Left ventricle myocardium inferior (tissue), 1 donor: ENCODE measurements at regions not wholly inside any gene's neighbourhood (a gene's known extent, or its start where the extent isn't known, plus 50 kb on each side); places are given as distances from the start of the nearest gene placed in this dataset.

Experiments used
- DNase-seq: peaks from one replicate; pipeline ENCODE4 v3.0.0-alpha.2; 2020
- H3K27ac ChIP-seq: fragments of 200-600 bp; replicated peaks from 2 replicates; pipeline ENCODE4 v1.8.0; 2021
- H3K27me3 ChIP-seq: fragments of 200-600 bp; 2 replicates; pipeline ENCODE4 v1.8.0; 2021; ENCODE audit warnings: low read depth
- H3K36me3 ChIP-seq: fragments of 200-600 bp; 2 replicates; pipeline ENCODE4 v1.8.0; 2021
- H3K4me1 ChIP-seq: fragments of 200-600 bp; 2 replicates; pipeline ENCODE4 v1.8.0; 2021
- H3K4me3 ChIP-seq: fragments of 200-600 bp; 2 replicates; pipeline ENCODE4 v1.8.0; 2021; ENCODE audit warnings: mild to moderate bottlenecking, moderate library complexity
- H3K9me3 ChIP-seq: fragments of 200-600 bp; replicated peaks from 2 replicates; pipeline ENCODE4 v1.8.0; 2021
- intact Hi-C: fragments of 100-400 bp; cut with micrococcal nuclease; formaldehyde crosslinking; loops from one replicate; pipeline ENCODE4 v1.11.0; 2022
- TF ChIP-seq, protein P1 (sequence below): fragments of 200-600 bp; IDR thresholded peaks from 2 replicates; pipeline ENCODE4 v1.8.0; 2021; ENCODE audit warnings: antibody characterized with exemption, mild to moderate bottlenecking, borderline replicate concordance
- donor health status: DM: no; HTN: yes; CAD: no; lungs with severe emphysema.

DNA sequence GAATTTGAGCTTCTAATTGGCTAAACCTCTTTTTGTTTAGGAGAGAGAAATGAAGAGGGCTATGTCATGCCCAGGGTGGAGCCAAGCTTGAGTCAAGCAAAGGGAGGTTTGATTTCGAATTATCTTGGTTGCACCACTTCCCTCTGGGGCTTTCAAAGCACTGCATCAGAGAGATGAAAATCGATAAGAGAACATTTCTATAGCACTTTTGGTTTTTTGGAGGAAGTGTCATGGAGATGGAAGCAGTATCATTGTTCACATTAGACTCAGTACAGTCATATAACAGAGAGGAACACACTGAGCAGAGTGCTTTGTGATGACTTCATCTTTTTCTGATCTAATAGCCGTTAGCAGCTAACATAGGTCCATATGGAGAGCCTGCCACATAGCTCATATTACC lies 120.3 kb upstream of the UXS1 start:
- TF ChIP-seq, protein P1, sequence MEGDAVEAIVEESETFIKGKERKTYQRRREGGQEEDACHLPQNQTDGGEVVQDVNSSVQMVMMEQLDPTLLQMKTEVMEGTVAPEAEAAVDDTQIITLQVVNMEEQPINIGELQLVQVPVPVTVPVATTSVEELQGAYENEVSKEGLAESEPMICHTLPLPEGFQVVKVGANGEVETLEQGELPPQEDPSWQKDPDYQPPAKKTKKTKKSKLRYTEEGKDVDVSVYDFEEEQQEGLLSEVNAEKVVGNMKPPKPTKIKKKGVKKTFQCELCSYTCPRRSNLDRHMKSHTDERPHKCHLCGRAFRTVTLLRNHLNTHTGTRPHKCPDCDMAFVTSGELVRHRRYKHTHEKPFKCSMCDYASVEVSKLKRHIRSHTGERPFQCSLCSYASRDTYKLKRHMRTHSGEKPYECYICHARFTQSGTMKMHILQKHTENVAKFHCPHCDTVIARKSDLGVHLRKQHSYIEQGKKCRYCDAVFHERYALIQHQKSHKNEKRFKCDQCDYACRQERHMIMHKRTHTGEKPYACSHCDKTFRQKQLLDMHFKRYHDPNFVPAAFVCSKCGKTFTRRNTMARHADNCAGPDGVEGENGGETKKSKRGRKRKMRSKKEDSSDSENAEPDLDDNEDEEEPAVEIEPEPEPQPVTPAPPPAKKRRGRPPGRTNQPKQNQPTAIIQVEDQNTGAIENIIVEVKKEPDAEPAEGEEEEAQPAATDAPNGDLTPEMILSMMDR, result no peak
- H3K9me3 ChIP-seq, result no peaks in the 10 kb centered on the region
- H3K27me3 ChIP-seq, result no peaks in the 10 kb centered on the region
- H3K4me3 ChIP-seq, result no peak overlapping the region
- no peaks in the 10 kb centered on the region for H3K36me3 ChIP-seq
- DNase-seq, result no peak
- no peak overlapping the region for H3K27ac ChIP-seq
- H3K4me1 ChIP-seq, result no peaks in the 10 kb centered on the region
- intact Hi-C loops, result no loop called here

DNA sequence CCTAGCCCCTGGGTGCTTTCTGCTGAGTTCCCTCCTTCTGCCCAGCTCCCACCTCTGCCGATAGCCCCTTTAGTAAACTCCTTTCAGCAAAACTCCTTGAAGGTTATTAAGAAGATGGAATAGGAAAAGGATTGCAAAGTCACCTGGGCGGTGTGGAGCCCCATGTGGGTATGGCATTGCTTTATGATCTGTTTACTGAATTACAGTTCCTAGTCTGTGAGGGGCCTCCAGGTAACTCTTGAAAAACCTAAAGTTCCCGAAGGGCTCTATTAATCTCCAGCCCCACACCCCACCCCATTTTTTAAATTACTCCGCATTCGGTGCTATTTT lies 116.9 kb upstream of the UXS1 start:
- Histone ChIP-seq H3K4me1 (no peaks in the 10 kb centered on the region), H3K9me3 (no peaks in the 10 kb centered on the region), H3K36me3 (no peaks in the 10 kb centered on the region), H3K27ac (no peak overlapping the region), H3K27me3 (no peaks in the 10 kb centered on the region), H3K4me3 (no peak overlapping the region)
- DNase-seq, result no peak
- TF ChIP-seq, protein P1, result no peak
- intact Hi-C loops, result no loop called here

DNA sequence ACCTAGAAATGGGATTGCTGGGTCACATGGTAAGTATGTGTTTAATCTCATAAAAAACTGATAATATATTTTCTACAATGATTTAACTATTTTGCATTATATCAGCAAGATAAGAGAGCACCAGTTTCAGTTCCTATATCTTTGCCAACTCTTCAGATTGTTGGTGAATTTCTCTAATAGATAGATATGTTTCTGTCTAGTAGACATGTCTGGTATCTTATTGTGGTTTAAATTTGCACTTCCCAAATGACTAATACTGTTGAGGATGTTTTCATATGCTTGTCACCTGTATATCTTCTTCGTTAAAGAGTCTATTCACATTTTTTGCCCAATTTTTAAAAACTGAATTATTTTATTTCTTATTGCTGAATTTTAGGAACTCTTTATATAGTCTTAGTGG lies 113.8 kb upstream of the UXS1 start:
- DNase-seq, result no peak
- Histone ChIP-seq H3K36me3 (no peaks in the 10 kb centered on the region), H3K4me3 (no peak overlapping the region), H3K27ac (no peak overlapping the region), H3K27me3 (no peaks in the 10 kb centered on the region), H3K4me1 (no peaks in the 10 kb centered on the region), H3K9me3 (no peaks in the 10 kb centered on the region)
- intact Hi-C loops, result no loop called here
- TF ChIP-seq, protein P1, result no peak

DNA sequence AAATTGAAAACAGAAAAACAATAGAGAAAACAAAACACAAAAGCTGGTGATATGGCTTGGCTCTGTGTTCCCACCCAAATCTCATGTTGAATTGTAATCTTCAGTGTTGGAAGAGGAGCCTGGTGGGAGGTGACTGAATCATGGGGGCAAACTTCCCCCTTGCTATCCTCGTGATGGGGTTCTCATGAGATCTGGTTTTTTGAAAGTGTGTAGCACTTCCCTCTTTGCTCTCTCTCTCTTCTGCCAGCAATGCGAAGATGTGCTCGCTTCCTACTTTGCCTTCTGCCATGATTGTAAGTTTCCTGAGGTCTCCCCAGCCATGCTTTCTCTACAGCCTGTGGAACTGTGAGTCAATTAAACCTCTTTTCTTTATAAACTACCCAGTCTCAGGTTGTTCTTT lies 112.3 kb upstream of the UXS1 start:
- Histone ChIP-seq H3K27ac (no peak overlapping the region), H3K27me3 (no peaks in the 10 kb centered on the region), H3K4me3 (no peak overlapping the region), H3K9me3 (no peaks in the 10 kb centered on the region), H3K36me3 (no peaks in the 10 kb centered on the region), H3K4me1 (no peaks in the 10 kb centered on the region)
- DNase-seq, result no peak
- intact Hi-C loops, result no loop called here
- TF ChIP-seq, protein P1, result no peak

DNA sequence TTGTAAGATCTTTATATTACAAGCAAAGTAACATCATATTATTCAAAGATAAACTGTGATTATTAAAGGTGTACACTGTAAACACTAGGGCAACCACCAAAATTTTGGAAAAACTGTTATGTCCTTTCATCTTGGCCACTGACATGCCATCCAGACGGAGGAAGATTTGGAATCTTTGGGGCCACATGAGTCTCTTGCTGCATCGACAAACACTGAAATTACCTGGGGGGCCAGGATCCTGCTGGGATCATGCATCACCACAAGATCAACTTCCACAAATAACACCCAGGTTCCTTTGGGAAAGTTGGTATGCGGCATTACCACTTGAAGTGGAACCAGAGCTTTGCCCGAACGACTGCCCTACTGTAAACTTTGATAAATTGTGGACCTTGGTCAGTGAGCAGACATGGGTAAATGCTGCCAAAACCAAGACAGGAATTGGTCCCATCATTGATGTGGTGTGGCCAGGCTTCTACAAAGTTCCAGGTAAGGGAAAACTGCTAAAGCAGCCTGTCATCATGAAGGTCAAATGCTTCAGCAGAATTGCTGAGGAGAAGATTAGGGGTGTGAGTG lies 110.6 kb upstream of the UXS1 start:
- Histone ChIP-seq H3K4me1 (no peaks in the 10 kb centered on the region), H3K4me3 (no peak overlapping the region), H3K36me3 (no peaks in the 10 kb centered on the region), H3K9me3 (no peaks in the 10 kb centered on the region), H3K27me3 (no peaks in the 10 kb centered on the region), H3K27ac (no peak overlapping the region)
- intact Hi-C loops, result no loop called here
- TF ChIP-seq, protein P1, result no peak
- no peak for DNase-seq

DNA sequence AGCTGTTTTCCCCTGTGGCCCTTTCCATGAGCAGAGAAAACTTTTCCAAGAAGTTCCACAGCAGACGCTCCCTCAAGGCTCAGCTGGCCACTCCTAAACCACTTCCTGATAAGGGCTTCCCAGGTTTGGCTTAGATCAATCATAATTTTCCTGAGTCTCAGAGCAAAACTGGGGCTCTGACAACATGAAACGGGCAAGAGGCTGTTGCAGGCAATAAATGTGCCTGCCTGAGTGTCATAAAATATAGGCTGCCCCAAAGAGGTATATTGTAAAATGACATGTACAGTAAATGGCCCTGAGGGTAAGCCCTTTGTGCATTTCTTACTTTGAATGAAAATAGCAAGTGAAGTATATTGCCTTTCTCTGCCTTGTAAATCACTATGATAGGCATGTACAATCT lies 105.6 kb upstream of the UXS1 start:
- Histone ChIP-seq H3K9me3 (no peaks in the 10 kb centered on the region), H3K4me1 (no peaks in the 10 kb centered on the region), H3K4me3 (no peak overlapping the region), H3K27me3 (no peaks in the 10 kb centered on the region), H3K36me3 (no peaks in the 10 kb centered on the region), H3K27ac (no peak overlapping the region)
- intact Hi-C loops, result no loop called here
- DNase-seq, result no peak
- TF ChIP-seq, protein P1, result no peak
